HFFc6 (cell line): ENCODE measurements at regions not wholly inside any gene's neighbourhood (a gene's known extent, or its start where the extent isn't known, plus 50 kb on each side); places are given as distances from the start of the nearest gene placed in this dataset.

ENCODE experiments used
- DNase-seq: peaks from one replicate; pipeline ENCODE4 v3.0.0-alpha.2; 2018
- H3K27ac Mint-ChIP-seq: 2 replicates; pipeline ENCODE4 v1.8.0; 2020; ENCODE audit warnings: mild to moderate bottlenecking, mixed read lengths
- H3K27me3 Mint-ChIP-seq: 2 replicates; pipeline ENCODE4 v1.8.0; 2021; ENCODE audit warnings: mild to moderate bottlenecking, moderate library complexity, mixed read lengths; ENCODE audit not compliant: insufficient read depth
- H3K36me3 Mint-ChIP-seq: 2 replicates; pipeline ENCODE4 v1.8.0; 2021; ENCODE audit warnings: low read depth, mixed read lengths
- H3K4me1 Mint-ChIP-seq: 2 replicates; pipeline ENCODE4 v1.8.0; 2020; ENCODE audit warnings: low read depth, mixed read lengths
- H3K4me3 Mint-ChIP-seq: 2 replicates; pipeline ENCODE4 v1.8.0; 2020; ENCODE audit warnings: mild to moderate bottlenecking, moderate library complexity, mixed read lengths
- H3K9me3 Mint-ChIP-seq: 2 replicates; pipeline ENCODE4 v1.8.0; 2020; ENCODE audit warnings: mild to moderate bottlenecking, mixed read lengths
- CTCF ChIP-seq: fragments of 200-600 bp; sonication (generic); IDR thresholded peaks from 2 replicates; pipeline ENCODE4 v1.5.0; 2021; ENCODE audit warnings: antibody characterized with exemption, mild to moderate bottlenecking

- TF ChIP-seq CTCF = no peak
- Mint-ChIP-seq H3K4me1 (peaks cover 9% of the 10 kb centered on the region; the same call in 1 of the 2 replicates), H3K27me3 (peaks cover 2% of the 10 kb centered on the region; the same call in 1 of the 2 replicates), H3K9me3 (peaks cover 5% of the 10 kb centered on the region), H3K4me3 (no peak overlapping the region), H3K27ac (no peak overlapping the region), H3K36me3 (no peaks in the 10 kb centered on the region)
- no peak for DNase-seq
Measured at GRCh38 chr13:106961216-106961615, 393.3 kb upstream of the ARGLU1 start.

GRCh38 chr13:106958621-106959048 is 390.7 kb upstream of the ARGLU1 start:
- Mint-ChIP-seq H3K4me1 (peaks cover 9% of the 10 kb centered on the region; the same call in 1 of the 2 replicates), H3K36me3 (no peaks in the 10 kb centered on the region), H3K27me3 (peaks cover 2% of the 10 kb centered on the region; the same call in 1 of the 2 replicates), H3K9me3 (peaks cover 13% of the 10 kb centered on the region), H3K4me3 (no peak overlapping the region), H3K27ac (no peak overlapping the region)
- no peak for DNase-seq
- TF ChIP-seq CTCF = no peak

- Mint-ChIP-seq H3K4me1 (peaks cover 12% of the 10 kb centered on the region; the same call in 1 of the 2 replicates), H3K27me3 (no peaks in the 10 kb centered on the region), H3K36me3 (no peaks in the 10 kb centered on the region), H3K27ac (no peak overlapping the region), H3K9me3 (no peaks in the 10 kb centered on the region; the same call in 1 of the 2 replicates), H3K4me3 (no peak overlapping the region)
- TF ChIP-seq CTCF = no peak
- DNase-seq = no peak
Measured at GRCh38 chr13:106942563-106942962, 374.6 kb upstream of the ARGLU1 start.

GRCh38 chr13:106941779-106942178 is 373.8 kb upstream of the ARGLU1 start:
- Mint-ChIP-seq H3K27me3 (no peaks in the 10 kb centered on the region), H3K9me3 (no peaks in the 10 kb centered on the region; the same call in 1 of the 2 replicates), H3K27ac (no peak overlapping the region), H3K36me3 (no peaks in the 10 kb centered on the region), H3K4me3 (no peak overlapping the region), H3K4me1 (peaks cover 12% of the 10 kb centered on the region; the same call in 1 of the 2 replicates)
- DNase-seq = no peak
- no peak for TF ChIP-seq CTCF

- peaks cover 2% of the 10 kb centered on the region; the same call in 1 of the 2 replicates for H3K9me3 Mint-ChIP-seq
- H3K36me3 Mint-ChIP-seq = no peaks in the 10 kb centered on the region
- no peak for TF ChIP-seq CTCF
- peaks cover 2% of the 10 kb centered on the region; the same call in 1 of the 2 replicates for H3K27me3 Mint-ChIP-seq
- DNase-seq = no peak
- H3K4me3 Mint-ChIP-seq = no peak overlapping the region
- no peak overlapping the region for H3K27ac Mint-ChIP-seq
- no peaks in the 10 kb centered on the region for H3K4me1 Mint-ChIP-seq
Measured at GRCh38 chr13:106927421-106927820, 359.5 kb upstream of the ARGLU1 start.
